ENCODE measurements at regions not wholly inside any gene's neighbourhood (a gene's known extent, or its start where the extent isn't known, plus 50 kb on each side); places are given as distances from the start of the nearest gene placed in this dataset.

DNA sequence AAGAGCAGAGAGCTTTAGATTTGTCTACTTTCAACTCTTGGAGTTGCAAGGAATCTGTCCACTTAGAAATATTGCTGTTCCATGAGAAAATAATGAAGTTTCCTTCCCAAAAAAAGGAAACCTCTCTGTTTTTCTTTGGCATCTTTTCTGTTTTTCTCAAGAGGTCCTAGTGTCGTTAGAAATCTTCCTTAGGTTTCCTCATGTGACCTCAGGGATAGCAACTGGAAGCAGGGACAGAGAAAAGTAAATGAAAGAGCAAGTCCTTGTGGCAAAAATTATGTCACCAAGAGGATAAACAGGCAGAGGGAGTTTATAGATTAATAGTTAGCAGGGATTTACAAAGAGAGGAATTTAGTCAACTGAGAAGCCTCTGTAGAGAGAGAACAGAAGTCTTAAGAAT is 478.4 kb upstream of the ADGRL3 start:
- no peaks in the 10 kb centered on the region for H3K79me2 ChIP-seq
- peak overlapping the region; percentile 10 for H2AFZ ChIP-seq
- H3K36me3 ChIP-seq (replicated peaks; ENCODE audit: insufficient read depth, low read depth) = no peaks in the 10 kb centered on the region
- no peak for TF ChIP-seq EZH2 (IDR thresholded peaks at IDR 0.05; ENCODE audit: borderline replicate concordance)
- no peak for TF ChIP-seq EZH2phosphoT487 (IDR thresholded peaks at IDR 0.05; ENCODE audit: low read depth, severe bottlenecking, unreplicated experiment)
- H3K4me3 ChIP-seq = no peak overlapping the region
- DNase-seq (ENCODE audit: low spot score) = no peak
- no peaks in the 10 kb centered on the region for H3K9me3 ChIP-seq (ENCODE audit: low read depth)
- H3K4me1 ChIP-seq (ENCODE audit: insufficient read depth) = peaks cover 13% of the 10 kb centered on the region
- no peaks in the 10 kb centered on the region for H4K20me1 ChIP-seq (ENCODE audit: insufficient read depth, poor library complexity, severe bottlenecking)
- no peak overlapping the region for H3K27ac ChIP-seq
- 28% methylated on average over 1 of the region's 1 CpG for WGBS (ENCODE audit: low lambda C conversion rate, missing lambda C conversion rate)
- no peaks in the 10 kb centered on the region for H3K27me3 ChIP-seq
- H3K4me2 ChIP-seq = no peak overlapping the region
- H3K9me2 ChIP-seq (replicated peaks; ENCODE audit: insufficient read depth) = no peaks in the 10 kb centered on the region

DNA sequence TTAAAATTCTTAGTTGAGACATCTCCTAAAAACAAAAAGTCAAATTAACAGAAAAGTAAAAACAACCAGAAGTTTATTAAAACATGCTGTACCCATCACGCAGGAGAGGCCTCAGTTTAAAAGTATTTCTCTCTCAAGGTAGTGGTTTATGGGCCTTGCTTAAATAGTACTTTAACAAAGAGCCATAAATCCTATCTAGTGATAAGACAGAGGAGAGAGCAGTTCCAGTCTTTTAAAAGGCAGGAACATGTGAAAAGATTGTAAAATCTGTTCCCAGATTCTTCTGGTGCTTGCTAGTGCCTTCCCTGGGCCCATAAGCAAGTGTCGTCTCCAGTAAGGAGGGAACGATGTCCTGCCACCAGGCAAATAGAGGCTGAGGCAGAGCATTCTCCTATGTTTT is 476.3 kb upstream of the ADGRL3 start:
- Histone ChIP-seq H3K4me1 (ENCODE audit: insufficient read depth) (peaks cover 13% of the 10 kb centered on the region), H2AFZ (peak overlapping the region; percentile 18), H3K27ac (peak overlapping the region; percentile 56), H3K9me3 (ENCODE audit: low read depth) (no peaks in the 10 kb centered on the region), H3K27me3 (no peaks in the 10 kb centered on the region), H3K4me2 (peak overlapping the region; percentile 39), H3K79me2 (no peaks in the 10 kb centered on the region), H4K20me1 (ENCODE audit: insufficient read depth, poor library complexity, severe bottlenecking) (no peaks in the 10 kb centered on the region), H3K9me2 (replicated peaks; ENCODE audit: insufficient read depth) (no peaks in the 10 kb centered on the region), H3K36me3 (replicated peaks; ENCODE audit: insufficient read depth, low read depth) (no peaks in the 10 kb centered on the region), H3K4me3 (no peak overlapping the region)
- no peak for TF ChIP-seq EZH2phosphoT487 (IDR thresholded peaks at IDR 0.05; ENCODE audit: low read depth, severe bottlenecking, unreplicated experiment)
- TF ChIP-seq, protein P1, sequence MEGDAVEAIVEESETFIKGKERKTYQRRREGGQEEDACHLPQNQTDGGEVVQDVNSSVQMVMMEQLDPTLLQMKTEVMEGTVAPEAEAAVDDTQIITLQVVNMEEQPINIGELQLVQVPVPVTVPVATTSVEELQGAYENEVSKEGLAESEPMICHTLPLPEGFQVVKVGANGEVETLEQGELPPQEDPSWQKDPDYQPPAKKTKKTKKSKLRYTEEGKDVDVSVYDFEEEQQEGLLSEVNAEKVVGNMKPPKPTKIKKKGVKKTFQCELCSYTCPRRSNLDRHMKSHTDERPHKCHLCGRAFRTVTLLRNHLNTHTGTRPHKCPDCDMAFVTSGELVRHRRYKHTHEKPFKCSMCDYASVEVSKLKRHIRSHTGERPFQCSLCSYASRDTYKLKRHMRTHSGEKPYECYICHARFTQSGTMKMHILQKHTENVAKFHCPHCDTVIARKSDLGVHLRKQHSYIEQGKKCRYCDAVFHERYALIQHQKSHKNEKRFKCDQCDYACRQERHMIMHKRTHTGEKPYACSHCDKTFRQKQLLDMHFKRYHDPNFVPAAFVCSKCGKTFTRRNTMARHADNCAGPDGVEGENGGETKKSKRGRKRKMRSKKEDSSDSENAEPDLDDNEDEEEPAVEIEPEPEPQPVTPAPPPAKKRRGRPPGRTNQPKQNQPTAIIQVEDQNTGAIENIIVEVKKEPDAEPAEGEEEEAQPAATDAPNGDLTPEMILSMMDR (IDR thresholded peaks at IDR 0.05; ENCODE audit: poor library complexity) = no peak
- TF ChIP-seq EZH2 (IDR thresholded peaks at IDR 0.05; ENCODE audit: borderline replicate concordance) = no peak
- DNase-seq (ENCODE audit: low spot score) = no peak
- 37% methylated on average over 3 of the region's 3 CpGs for WGBS (ENCODE audit: low lambda C conversion rate, missing lambda C conversion rate)

DNA sequence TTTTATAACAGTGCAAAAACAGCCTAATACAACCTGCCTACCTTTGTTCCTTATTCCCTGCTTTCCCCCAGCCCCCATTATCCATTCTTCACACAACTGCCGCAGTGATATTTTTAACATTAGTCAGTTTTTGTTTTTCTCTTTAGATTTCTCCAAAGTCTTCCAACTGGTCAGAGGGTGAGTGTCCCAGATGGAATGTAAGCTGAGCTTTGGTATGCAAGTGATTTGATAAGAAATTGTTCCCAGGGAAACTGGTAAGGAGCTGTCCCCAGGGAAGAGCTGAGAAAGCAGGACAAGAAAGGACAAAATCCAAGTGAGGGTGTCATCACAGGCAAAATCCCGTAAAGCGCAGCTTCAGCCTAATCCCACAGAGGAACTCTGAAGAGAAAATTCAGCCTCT is 475.5 kb upstream of the ADGRL3 start:
- Histone ChIP-seq H3K36me3 (replicated peaks; ENCODE audit: insufficient read depth, low read depth) (no peaks in the 10 kb centered on the region), H2AFZ (no peak overlapping the region), H3K27me3 (no peaks in the 10 kb centered on the region), H3K9me2 (replicated peaks; ENCODE audit: insufficient read depth) (no peaks in the 10 kb centered on the region), H3K4me1 (ENCODE audit: insufficient read depth) (peaks cover 13% of the 10 kb centered on the region), H3K79me2 (no peaks in the 10 kb centered on the region), H3K9me3 (ENCODE audit: low read depth) (no peaks in the 10 kb centered on the region), H3K4me2 (peak overlapping the region; percentile 39), H3K4me3 (no peak overlapping the region), H3K27ac (peak overlapping the region; percentile 56), H4K20me1 (ENCODE audit: insufficient read depth, poor library complexity, severe bottlenecking) (no peaks in the 10 kb centered on the region)
- WGBS (ENCODE audit: low lambda C conversion rate, missing lambda C conversion rate) = 49% methylated on average over 3 of the region's 3 CpGs
- peak; percentile 38 for DNase-seq (ENCODE audit: low spot score)
- TF ChIP-seq EZH2phosphoT487 (IDR thresholded peaks at IDR 0.05; ENCODE audit: low read depth, severe bottlenecking, unreplicated experiment) = no peak
- no peak for TF ChIP-seq EZH2 (IDR thresholded peaks at IDR 0.05; ENCODE audit: borderline replicate concordance)
- TF ChIP-seq, protein P1 (IDR thresholded peaks at IDR 0.05; ENCODE audit: poor library complexity) = no peak

DNA sequence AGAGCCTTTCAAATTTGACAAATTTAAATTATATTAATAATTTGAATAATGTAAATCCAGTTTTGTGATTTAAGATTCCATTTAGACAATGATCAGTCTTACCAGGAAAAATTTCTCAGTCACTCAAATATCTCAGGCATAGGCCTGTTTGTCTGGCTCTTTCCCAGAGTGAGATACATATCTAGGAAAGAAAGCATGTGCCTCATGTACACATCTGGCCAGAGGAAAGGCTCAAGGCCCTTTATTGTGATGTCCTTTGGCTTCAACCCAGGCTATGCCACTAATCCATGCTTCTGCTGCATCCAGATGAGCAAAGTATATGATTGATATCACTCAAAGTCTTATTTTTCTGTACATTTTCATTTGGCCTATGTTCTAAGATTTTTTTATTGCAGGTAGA is 473.3 kb upstream of the ADGRL3 start:
- H3K79me2 ChIP-seq = no peaks in the 10 kb centered on the region
- no peak for TF ChIP-seq EZH2phosphoT487 (IDR thresholded peaks at IDR 0.05; ENCODE audit: low read depth, severe bottlenecking, unreplicated experiment)
- no peak for TF ChIP-seq EZH2 (IDR thresholded peaks at IDR 0.05; ENCODE audit: borderline replicate concordance)
- TF ChIP-seq, protein P1 (IDR thresholded peaks at IDR 0.05; ENCODE audit: poor library complexity) = no peak
- H3K27me3 ChIP-seq = no peaks in the 10 kb centered on the region
- peaks cover 13% of the 10 kb centered on the region for H3K4me1 ChIP-seq (ENCODE audit: insufficient read depth)
- H3K36me3 ChIP-seq (replicated peaks; ENCODE audit: insufficient read depth, low read depth) = no peaks in the 10 kb centered on the region
- no peak overlapping the region for H2AFZ ChIP-seq
- no peak for DNase-seq (ENCODE audit: low spot score)
- H4K20me1 ChIP-seq (ENCODE audit: insufficient read depth, poor library complexity, severe bottlenecking) = no peaks in the 10 kb centered on the region
- H3K4me2 ChIP-seq = no peak overlapping the region
- H3K4me3 ChIP-seq = no peak overlapping the region
- H3K27ac ChIP-seq = no peak overlapping the region
- H3K9me3 ChIP-seq (ENCODE audit: low read depth) = no peaks in the 10 kb centered on the region
- no peaks in the 10 kb centered on the region for H3K9me2 ChIP-seq (replicated peaks; ENCODE audit: insufficient read depth)

Data from hepatocyte (in vitro differentiated cells).